Calu3 (cell line): ENCODE measurements at regions not wholly inside any gene's neighbourhood (a gene's known extent, or its start where the extent isn't known, plus 50 kb on each side); places are given as distances from the start of the nearest gene placed in this dataset.

Source experiments
- BruUV-seq: library from RNA; stranded (reverse); fragments of 400-500 nt; replicated peaks from 2 replicates; lab custom pipeline; 2021; lab: Mats Ljungman, UMichigan
- CTCF ChIA-PET: fragments of 300-600 bp; sonication (Branson Sonifier 250); formaldehyde crosslinking; loops from one replicate; lab custom pipeline; 2022; ENCODE audit warnings: antibody characterized with exemption; lab: Charles Lee
- DNase-seq: peaks from one replicate; pipeline ENCODE4 v3.0.0; 2022
- H3K27ac Mint-ChIP-seq: one replicate; pipeline ENCODE4 v1.8.0; 2022; ENCODE audit warnings: mixed read lengths; ENCODE audit not compliant: unreplicated experiment
- H3K27me3 Mint-ChIP-seq: one replicate; pipeline ENCODE4 v1.8.0; 2022; ENCODE audit warnings: mixed read lengths; ENCODE audit not compliant: unreplicated experiment
- H3K36me3 Mint-ChIP-seq: one replicate; pipeline ENCODE4 v1.8.0; 2022; ENCODE audit warnings: mild to moderate bottlenecking, moderate library complexity, mixed read lengths; ENCODE audit not compliant: insufficient read depth, unreplicated experiment
- H3K4me1 Mint-ChIP-seq: one replicate; pipeline ENCODE4 v1.8.0; 2022; ENCODE audit warnings: mild to moderate bottlenecking, low read depth, mixed read lengths; ENCODE audit not compliant: unreplicated experiment
- H3K4me3 Mint-ChIP-seq: one replicate; pipeline ENCODE4 v1.8.0; 2022; ENCODE audit warnings: mild to moderate bottlenecking, low read depth, moderate library complexity, mixed read lengths; ENCODE audit not compliant: unreplicated experiment
- H3K9me3 Mint-ChIP-seq: one replicate; pipeline ENCODE4 v1.8.0; 2022; ENCODE audit warnings: low read depth, mixed read lengths; ENCODE audit not compliant: unreplicated experiment
- intact Hi-C: fragments of 100-400 bp; cut with micrococcal nuclease; formaldehyde crosslinking; loops from one replicate; pipeline ENCODE4 v1.10.0; 2022; ENCODE audit not compliant: unreplicated experiment
- TF ChIP-seq, protein P1 (sequence below): fragments of 200-600 bp; IDR thresholded peaks from one replicate; pipeline ENCODE4 v1.8.0; 2022; ENCODE audit warnings: antibody characterized with exemption; ENCODE audit not compliant: unreplicated experiment

DNA sequence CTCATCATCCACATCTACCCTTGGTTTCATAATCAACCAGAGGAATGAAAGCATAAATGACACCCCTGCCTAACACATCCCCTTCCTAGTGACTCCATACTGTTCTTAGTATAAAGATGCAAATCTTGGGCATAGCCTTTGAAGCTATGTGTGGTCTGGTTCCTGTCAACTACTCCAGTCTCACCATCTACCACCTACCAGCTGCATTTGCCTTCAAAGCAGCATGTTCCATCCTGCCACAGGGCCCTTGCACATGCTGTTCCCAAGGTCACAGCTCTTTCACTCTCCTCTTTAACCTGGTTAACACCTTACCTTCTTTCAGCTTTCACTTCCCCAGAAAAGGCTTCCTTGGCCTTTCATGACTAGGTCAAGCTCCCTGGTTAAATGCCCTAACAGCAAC is 62.3 kb upstream of the ARHGEF3 start:
- H3K36me3 Mint-ChIP-seq, result peaks cover under 1% of the 10 kb centered on the region
- H3K9me3 Mint-ChIP-seq, result no peaks in the 10 kb centered on the region
- no peak for DNase-seq
- no peak overlapping the region for H3K4me3 Mint-ChIP-seq
- H3K4me1 Mint-ChIP-seq, result no peaks in the 10 kb centered on the region
- BruUV-seq, result no TSS peak
- H3K27ac Mint-ChIP-seq, result no peak overlapping the region
- CTCF ChIA-PET, result no interaction called here
- TF ChIP-seq, protein P1, sequence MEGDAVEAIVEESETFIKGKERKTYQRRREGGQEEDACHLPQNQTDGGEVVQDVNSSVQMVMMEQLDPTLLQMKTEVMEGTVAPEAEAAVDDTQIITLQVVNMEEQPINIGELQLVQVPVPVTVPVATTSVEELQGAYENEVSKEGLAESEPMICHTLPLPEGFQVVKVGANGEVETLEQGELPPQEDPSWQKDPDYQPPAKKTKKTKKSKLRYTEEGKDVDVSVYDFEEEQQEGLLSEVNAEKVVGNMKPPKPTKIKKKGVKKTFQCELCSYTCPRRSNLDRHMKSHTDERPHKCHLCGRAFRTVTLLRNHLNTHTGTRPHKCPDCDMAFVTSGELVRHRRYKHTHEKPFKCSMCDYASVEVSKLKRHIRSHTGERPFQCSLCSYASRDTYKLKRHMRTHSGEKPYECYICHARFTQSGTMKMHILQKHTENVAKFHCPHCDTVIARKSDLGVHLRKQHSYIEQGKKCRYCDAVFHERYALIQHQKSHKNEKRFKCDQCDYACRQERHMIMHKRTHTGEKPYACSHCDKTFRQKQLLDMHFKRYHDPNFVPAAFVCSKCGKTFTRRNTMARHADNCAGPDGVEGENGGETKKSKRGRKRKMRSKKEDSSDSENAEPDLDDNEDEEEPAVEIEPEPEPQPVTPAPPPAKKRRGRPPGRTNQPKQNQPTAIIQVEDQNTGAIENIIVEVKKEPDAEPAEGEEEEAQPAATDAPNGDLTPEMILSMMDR, result no peak
- intact Hi-C loops, result no loop called here
- no peaks in the 10 kb centered on the region for H3K27me3 Mint-ChIP-seq

DNA sequence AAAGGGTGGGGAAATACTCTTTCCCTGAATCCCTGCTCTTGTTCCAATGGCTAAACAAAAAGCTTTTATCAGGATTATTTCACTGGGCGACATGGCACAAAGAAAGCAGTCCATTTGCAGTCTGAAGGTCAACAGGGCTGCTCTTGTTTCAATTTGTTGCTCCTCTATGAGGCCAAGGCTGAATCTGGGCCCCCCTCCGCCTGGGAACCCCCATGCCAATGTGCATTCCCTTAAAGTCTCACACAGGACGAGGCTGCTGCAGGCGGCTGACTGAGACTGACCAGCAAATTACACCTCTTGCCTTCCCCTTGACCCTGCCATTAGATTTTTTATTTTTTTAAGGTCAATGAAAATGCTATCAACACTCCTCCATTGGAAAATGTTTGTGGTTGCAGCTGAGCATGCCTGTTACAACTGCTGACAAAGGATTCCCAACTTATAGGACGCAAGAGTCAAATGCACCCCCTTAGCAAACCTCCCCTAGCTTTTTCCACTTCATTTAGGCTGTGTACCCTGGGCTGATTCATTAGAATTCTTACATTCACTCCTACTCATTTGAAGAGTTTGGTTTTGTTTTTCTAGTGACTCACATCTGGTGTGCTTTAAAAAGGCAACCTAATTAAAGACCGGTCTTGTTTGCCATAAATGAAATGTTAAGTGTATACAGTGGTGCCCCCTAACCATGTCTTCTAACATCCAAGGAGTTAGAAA is 60.8 kb upstream of the ARHGEF3 start:
- DNase-seq, result no peak
- Mint-ChIP-seq H3K4me1 (no peaks in the 10 kb centered on the region), H3K27me3 (no peaks in the 10 kb centered on the region), H3K9me3 (no peaks in the 10 kb centered on the region), H3K27ac (no peak overlapping the region), H3K36me3 (no peaks in the 10 kb centered on the region), H3K4me3 (no peak overlapping the region)
- TF ChIP-seq, protein P1, result no peak
- BruUV-seq, result no TSS peak
- CTCF ChIA-PET, result no interaction called here
- intact Hi-C loops, result no loop called here

DNA sequence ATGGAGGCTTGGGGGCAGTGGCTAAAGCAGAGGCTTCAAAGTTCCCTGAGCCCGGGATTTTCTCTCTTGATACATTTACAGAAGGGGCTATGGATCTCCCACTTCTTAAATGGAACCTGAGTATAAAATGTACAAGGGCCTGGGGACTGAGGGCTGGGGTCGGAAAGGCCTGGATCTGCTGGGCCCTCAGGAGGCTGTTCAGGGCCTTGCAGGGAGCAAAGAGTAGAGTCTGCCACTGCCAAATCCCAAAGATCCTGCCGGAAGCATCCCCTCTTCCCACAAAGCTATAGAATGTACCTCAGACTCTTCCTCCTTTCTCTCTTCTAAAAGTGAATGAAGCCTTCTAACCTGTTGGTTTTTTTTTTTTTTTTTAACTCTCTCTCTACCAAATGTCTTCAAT is 59.8 kb upstream of the ARHGEF3 start:
- intact Hi-C loops, result no loop called here
- CTCF ChIA-PET, result no interaction called here
- no peaks in the 10 kb centered on the region for H3K36me3 Mint-ChIP-seq
- DNase-seq, result no peak
- H3K4me3 Mint-ChIP-seq, result no peak overlapping the region
- H3K27me3 Mint-ChIP-seq, result no peaks in the 10 kb centered on the region
- H3K4me1 Mint-ChIP-seq, result no peaks in the 10 kb centered on the region
- no peak overlapping the region for H3K27ac Mint-ChIP-seq
- no TSS peak for BruUV-seq
- TF ChIP-seq, protein P1, result no peak
- H3K9me3 Mint-ChIP-seq, result no peaks in the 10 kb centered on the region

DNA sequence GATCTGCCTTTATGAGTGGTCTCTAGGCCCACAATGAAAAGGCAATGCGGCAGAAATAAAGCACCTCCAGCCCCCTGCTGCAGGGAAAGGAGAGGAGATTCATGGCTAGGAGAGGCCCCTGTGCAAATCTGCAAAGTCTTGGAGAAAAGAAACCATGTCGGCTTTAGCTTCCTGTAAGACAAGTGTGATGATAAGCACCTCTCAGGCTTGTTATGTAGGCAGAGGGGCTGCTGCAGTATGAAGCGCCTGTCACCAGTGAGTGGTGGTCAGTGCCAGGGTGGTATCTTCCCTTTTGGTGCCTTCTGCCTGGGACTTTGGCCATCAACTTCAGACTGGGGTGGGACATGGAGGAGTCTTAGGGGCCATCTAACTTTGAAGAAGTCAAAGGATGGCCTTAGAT is 59.2 kb upstream of the ARHGEF3 start:
- H3K4me3 Mint-ChIP-seq, result no peak overlapping the region
- no peak for DNase-seq
- H3K4me1 Mint-ChIP-seq, result no peaks in the 10 kb centered on the region
- intact Hi-C loops, result no loop called here
- CTCF ChIA-PET, result interaction anchor here (0.6 kb wide), 1 partner anchor 520 kb away, joined by 3 read pairs; no protein-coding TSS in a partner anchor
- H3K27ac Mint-ChIP-seq, result no peak overlapping the region
- H3K9me3 Mint-ChIP-seq, result no peaks in the 10 kb centered on the region
- no peaks in the 10 kb centered on the region for H3K27me3 Mint-ChIP-seq
- TF ChIP-seq, protein P1, result no peak
- H3K36me3 Mint-ChIP-seq, result no peaks in the 10 kb centered on the region
- BruUV-seq, result no TSS peak
